ENCODE measurements at regions not wholly inside any gene's neighbourhood (a gene's known extent, or its start where the extent isn't known, plus 50 kb on each side); places are given as distances from the start of the nearest gene placed in this dataset.

- no peak for TF ChIP-seq CTCF (IDR thresholded peaks at IDR 0.05; ENCODE audit: low read length)
- TF ChIP-seq EZH2 (IDR thresholded peaks at IDR 0.05; ENCODE audit: borderline replicate concordance, low read length) = no peak
Measured at GRCh38 chr1:194175251-194175650, 988.8 kb upstream of the B3GALT2 start.
